ENCODE measurements at regions not wholly inside any gene's neighbourhood (a gene's known extent, or its start where the extent isn't known, plus 50 kb on each side); places are given as distances from the start of the nearest gene placed in this dataset.
A peak's percentile ranks its signal among the peaks of the same experiment; 100 is the strongest.

- DNase-seq: no peak
These were observed 54.8 kb downstream of the CCDC71L start for GRCh38 chr7:106606120-106606519.

DNA sequence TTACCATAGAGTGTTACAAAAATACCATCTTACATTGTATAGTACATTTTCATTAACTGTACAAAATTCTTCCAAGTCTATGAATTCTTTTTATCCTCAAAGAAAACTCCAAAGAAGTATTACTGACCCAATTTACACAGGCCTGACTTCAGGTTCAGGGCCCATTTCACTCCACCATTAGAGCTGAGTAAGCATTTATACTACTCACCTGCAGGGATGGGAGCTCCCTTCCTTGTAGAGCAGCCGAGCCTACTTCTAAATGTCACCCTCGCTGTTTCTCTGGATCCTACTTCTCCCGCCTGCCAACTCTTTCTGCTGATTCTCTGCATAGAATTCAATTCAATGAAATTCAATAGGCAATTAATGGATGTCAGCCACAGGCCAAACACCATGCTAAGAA, 56.0 kb downstream of the CCDC71L start:
- DNase-seq: no peak

- DNase-seq: no peak
These were observed 56.5 kb downstream of the CCDC71L start for GRCh38 chr7:106604303-106604924.

GRCh38 chr7:106603346-106603745, 57.6 kb downstream of the CCDC71L start:
- no peak for DNase-seq

DNA sequence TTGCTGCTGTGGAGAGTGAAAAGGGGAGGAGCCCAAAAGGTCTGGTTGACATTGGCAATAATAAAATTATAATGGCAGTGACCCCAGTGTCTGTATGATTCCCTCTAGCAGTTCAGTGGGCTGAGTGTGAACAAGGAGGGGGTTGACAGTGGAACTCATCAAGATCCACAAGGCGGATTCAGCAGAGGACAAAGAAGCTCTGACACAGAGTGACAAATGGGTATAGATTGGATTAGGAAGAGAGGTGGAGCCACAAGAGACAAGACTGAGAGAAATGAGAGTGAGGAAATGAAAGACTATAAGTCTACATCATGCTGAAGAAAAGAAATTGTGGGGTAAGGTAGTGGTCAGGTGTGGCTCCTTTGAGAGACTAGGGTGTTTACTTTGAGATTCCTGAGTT, 58.9 kb downstream of the CCDC71L start:
- DNase-seq: no peak

- no peak for DNase-seq
These were observed 60.2 kb downstream of the CCDC71L start for GRCh38 chr7:106600569-106601373.

DNA sequence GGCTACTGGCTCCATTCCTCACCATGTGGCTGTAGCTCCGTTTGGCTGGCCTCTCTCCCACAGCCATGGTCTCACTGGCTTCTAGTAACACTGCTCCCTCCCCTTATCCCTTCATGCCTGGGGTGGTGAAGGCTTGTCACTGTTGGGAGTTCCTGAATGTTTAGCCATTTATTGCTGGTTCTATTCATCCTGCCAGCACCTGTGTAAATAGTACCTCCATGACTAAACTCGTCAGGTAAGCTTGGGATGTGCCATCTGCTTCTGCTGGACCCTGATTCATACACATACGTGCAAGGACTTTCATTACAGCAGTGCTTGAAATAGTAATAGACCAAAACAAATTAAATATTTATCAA, 61.6 kb downstream of the CCDC71L start:
- DNase-seq: no peak

DNA sequence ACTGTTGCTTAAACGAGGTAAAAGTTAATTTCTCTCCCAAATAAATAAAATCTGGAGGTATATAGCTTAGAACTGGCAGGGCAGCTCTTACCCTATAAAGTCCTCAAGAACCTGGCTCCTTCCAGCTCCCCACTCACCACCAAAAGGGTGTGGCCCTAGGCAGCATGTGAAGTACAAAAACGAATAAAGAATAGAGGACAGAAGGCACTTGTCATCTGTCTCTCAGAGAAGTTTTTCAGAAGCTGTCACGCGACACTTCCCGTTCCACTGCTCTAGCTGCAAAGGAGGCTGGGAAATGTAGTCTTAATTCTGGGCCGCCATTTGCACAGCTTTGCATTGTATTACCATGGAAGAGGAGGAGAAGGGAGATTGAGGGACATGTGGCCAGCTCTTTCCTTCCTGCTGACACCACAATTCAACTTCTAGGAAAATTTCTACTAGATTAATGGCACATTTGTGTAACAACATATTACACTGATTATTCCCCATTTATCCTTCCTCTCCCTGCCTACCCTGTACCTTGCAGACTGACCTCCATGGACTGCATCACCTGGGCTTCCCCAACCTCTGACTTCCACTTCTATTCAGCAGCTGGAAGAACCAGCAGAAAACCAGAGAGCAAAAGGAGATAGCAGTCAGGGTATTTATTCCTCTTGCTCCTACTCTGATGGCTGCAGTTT, 62.2 kb downstream of the CCDC71L start:
- peak; percentile 85 for DNase-seq

- DNase-seq: no peak
These were observed 63.0 kb downstream of the CCDC71L start for GRCh38 chr7:106597751-106598546.

GRCh38 chr7:106597014-106597413, 63.9 kb downstream of the CCDC71L start:
- DNase-seq: no peak

GRCh38 chr7:106595922-106596321, 65.0 kb downstream of the CCDC71L start:
- DNase-seq: no peak

GRCh38 chr7:106593028-106593417, 67.9 kb downstream of the CCDC71L start:
- no peak for DNase-seq

GRCh38 chr7:106592282-106593027, 68.5 kb downstream of the CCDC71L start:
- no peak for DNase-seq

DNA sequence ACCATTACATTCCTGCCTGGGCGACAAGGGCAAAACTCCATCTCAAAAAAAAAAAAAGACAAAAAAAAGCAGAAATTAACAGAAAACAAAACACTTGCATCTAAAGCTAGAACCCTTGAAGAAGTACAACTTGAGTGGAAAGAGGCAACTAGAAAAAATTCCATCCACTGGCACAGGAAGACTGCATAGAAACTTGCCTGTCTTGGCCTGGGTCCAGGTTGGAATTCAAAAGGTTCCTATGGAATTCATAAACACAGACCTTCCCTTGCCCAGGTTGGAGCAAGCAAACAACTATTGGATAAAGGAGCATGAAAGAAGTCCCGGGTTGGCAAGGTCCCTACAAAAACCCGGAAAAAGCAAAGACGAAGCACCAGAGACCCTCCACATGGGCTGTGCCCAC, 69.8 kb downstream of the CCDC71L start:
- no peak for DNase-seq

- DNase-seq: no peak
These were observed 70.6 kb downstream of the CCDC71L start for GRCh38 chr7:106590209-106590816.

DNA sequence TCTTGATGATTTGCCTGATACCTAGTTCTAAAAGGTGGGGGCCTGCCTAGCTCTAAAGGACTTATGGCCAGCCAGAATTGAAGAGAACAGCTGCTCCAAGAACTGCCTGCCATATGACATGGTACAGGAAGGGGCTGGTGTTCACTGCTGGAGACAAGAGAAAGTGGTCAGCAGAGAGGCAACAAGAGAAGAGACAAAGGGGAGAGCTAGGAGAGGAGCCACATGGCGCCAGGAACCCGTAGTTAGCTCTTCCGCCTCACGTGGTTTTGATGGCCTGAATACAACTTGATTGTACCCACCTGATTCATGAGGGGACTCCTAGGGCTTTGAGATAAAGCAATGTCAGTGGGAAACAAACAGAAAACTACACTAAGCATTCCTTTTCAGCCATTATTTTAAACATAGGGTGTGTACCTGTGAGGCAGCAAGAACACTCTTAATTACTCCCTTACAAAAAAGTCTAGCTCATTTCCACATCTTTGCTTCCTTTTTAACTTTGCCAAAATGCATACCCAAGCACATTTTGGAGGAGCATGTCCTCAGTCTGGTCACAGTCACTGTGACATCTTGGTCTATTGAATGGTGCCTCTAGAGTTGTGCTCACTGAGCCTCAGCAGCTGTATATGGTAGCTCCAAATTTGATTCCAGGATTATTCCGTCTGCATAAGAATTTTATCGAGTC, 71.6 kb downstream of the CCDC71L start:
- DNase-seq: no peak

- no peak for DNase-seq
These were observed 72.3 kb downstream of the CCDC71L start for GRCh38 chr7:106588422-106589197.

DNA sequence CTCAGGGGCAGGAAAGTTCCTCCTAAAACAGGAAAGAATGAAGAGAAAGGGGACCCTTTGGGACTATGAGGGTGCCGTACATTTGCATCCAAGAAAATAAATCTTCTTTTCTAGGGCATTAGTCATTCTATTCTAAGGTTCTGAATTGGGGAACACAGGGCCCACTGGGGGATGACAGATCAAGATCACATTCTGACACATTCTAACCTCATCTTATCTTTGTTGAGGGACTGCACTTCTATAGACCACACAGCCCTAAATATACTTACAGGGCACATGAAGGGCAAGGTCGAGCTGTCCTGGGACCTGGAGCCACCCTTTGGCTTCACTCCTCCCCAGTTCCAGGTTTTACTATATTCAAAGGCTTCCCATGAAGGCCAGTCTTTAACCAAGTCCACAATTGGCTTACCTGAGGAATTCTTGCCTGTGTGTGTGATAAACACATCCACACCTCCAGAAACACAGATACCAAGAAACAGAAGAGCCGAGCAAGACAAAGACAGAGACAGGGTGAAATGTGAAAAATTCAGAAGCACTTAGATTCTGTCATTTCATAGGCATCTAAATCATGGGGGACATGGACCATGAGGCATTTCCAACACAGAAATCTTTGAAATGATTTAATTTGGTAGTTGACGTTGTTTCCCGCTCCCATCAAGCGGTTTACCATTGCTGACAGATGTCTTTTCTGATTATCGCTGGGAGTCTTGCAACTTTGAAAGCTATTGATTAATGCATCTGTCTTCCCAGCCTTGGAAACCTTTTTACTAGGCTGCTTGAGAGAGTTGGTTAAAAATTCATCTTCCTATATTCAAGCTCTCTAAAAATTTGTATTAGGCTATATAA, 75.8 kb downstream of the CCDC71L start:
- DNase-seq: no peak

All from NCI-H2107 (cell line).